OCI-LY1 (cell line): ENCODE measurements at regions not wholly inside any gene's neighbourhood (a gene's known extent, or its start where the extent isn't known, plus 50 kb on each side); places are given as distances from the start of the nearest gene placed in this dataset.

Source experiments
- H2AFZ ChIP-seq: fragments of 200-600 bp; sonication (generic), shearing (Covaris generic); 2 replicates; pipeline ENCODE4 v1.6.0; 2014; ENCODE audit warnings: antibody characterized with exemption, mild to moderate bottlenecking, low read length
- H3F3A ChIP-seq: fragments of 200-600 bp; sonication (generic), shearing (Covaris generic); 2 replicates; pipeline ENCODE4 v1.6.0; 2014; ENCODE audit warnings: mild to moderate bottlenecking, antibody characterized with exemption, low read length, moderate library complexity; ENCODE audit not compliant: insufficient read depth
- H3K27ac ChIP-seq: fragments of 200-600 bp; sonication (generic); 2 replicates; pipeline ENCODE4 v1.5.1; 2014; ENCODE audit warnings: low read length, mixed run types, mild to moderate bottlenecking, low read depth; ENCODE audit not compliant: poor library complexity, severe bottlenecking
- H3K27me3 ChIP-seq: fragments of 200-600 bp; sonication (generic); 2 replicates; pipeline ENCODE4 v1.6.0; 2014; ENCODE audit warnings: antibody characterized with exemption, mild to moderate bottlenecking, low read length, moderate library complexity; ENCODE audit not compliant: insufficient read depth
- H3K36me3 ChIP-seq: fragments of 200-600 bp; sonication (generic); 2 replicates; pipeline ENCODE4 v1.6.1; 2014; ENCODE audit warnings: mild to moderate bottlenecking, antibody characterized with exemption, low read length, moderate library complexity, mixed read lengths; ENCODE audit not compliant: insufficient read depth
- H3K4me1 ChIP-seq: fragments of 200-600 bp; sonication (generic); 2 replicates; pipeline ENCODE4 v1.5.1; 2014; ENCODE audit warnings: mild to moderate bottlenecking, low read length, moderate library complexity; ENCODE audit not compliant: insufficient read depth, severe bottlenecking
- H3K4me2 ChIP-seq: fragments of 200-600 bp; sonication (generic), shearing (Covaris generic); 2 replicates; pipeline ENCODE4 v1.6.1; 2014; ENCODE audit warnings: low read length
- H3K4me3 ChIP-seq: fragments of 200-600 bp; sonication (generic); 2 replicates; pipeline ENCODE4 v1.5.1; 2014; ENCODE audit warnings: low read length, low read depth, mild to moderate bottlenecking, mixed read lengths; ENCODE audit not compliant: poor library complexity, severe bottlenecking
- H3K79me2 ChIP-seq: fragments of 200-600 bp; shearing (Covaris generic); 2 replicates; pipeline ENCODE4 v1.6.1; 2016; ENCODE audit warnings: mixed run types, low read length, mixed read lengths; ENCODE audit not compliant: insufficient read depth
- H3K9ac ChIP-seq: fragments of 200-600 bp; sonication (generic), shearing (Covaris generic); 2 replicates; pipeline ENCODE4 v1.6.1; 2014; ENCODE audit warnings: mild to moderate bottlenecking, low read length, mixed read lengths
- H3K9me2 ChIP-seq: fragments of 200-600 bp; sonication (generic), shearing (Covaris generic); 2 replicates; pipeline ENCODE4 v1.6.1; 2014; ENCODE audit warnings: low read depth, mild to moderate bottlenecking, low read length, mixed read lengths
- H3K9me3 ChIP-seq: fragments of 200-600 bp; shearing (Covaris generic); 2 replicates; pipeline ENCODE4 v1.6.1; 2014; ENCODE audit warnings: low read length, mixed read lengths
- H4K20me1 ChIP-seq: fragments of 200-600 bp; sonication (generic), shearing (Covaris generic); 2 replicates; pipeline ENCODE4 v1.6.0; 2016; ENCODE audit warnings: mild to moderate bottlenecking, low read length; ENCODE audit not compliant: insufficient read depth
- EZH2 ChIP-seq: fragments of 200-600 bp; sonication (generic), shearing (Covaris generic); IDR thresholded peaks from 2 replicates; pipeline ENCODE4 v1.8.0; 2017; ENCODE audit warnings: borderline replicate concordance, mixed run types, mild to moderate bottlenecking, antibody characterized with exemption, low read length, moderate library complexity, mixed read lengths
- TF ChIP-seq, protein P1 (sequence below): fragments of 200-600 bp; sonication (generic), shearing (Covaris generic); IDR thresholded peaks from 2 replicates; pipeline ENCODE4 v1.5.1; 2017; ENCODE audit warnings: mild to moderate bottlenecking, antibody characterized with exemption, low read length, moderate library complexity, mixed read lengths

DNA sequence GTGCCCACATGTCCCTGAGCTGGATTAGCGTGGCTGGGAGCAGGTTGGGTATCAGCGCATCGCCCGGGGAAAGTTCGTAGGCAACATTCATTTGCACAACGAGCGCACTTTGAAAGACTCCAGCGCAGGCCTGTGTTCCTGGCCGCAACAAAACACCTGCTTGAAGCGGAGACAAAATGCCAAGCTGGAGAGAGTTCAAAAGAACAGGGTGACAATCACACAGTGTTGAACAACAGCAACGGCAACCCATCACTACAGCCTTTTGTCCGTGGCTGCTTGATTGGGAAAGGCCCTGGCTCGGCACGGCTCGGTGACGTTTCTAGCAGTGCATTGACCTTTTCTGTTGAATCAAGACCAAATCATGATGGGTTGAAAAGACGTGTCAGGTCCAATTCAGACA, 336.3 kb downstream of the IRX1 start:
- H2AFZ ChIP-seq, result no peak overlapping the region

DNA sequence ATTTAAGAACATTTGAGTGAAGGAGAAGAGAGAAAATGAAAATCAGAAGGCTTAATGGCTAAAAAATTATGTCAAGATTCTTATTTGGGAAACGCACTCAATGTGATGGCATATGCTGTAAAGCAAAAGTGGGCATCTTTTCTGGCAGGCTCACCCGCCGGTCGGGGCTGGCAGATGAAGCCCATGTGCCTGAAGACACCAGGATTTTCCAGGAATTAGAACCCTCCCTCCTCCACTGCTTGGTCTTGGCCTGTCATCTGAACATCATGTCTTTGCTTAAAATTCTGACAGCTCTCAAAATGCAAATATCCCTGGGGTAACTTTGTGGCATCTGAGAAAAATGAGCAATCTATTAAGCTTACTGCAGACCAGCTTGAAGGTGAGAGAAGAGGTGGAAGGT, 337.9 kb downstream of the IRX1 start:
- H3K4me2 ChIP-seq, result no peak overlapping the region
- H3K9ac ChIP-seq, result no peak overlapping the region
- H4K20me1 ChIP-seq, result no peaks in the 10 kb centered on the region
- H3K9me3 ChIP-seq, result no peaks in the 10 kb centered on the region
- no peaks in the 10 kb centered on the region for H3K36me3 ChIP-seq
- H2AFZ ChIP-seq, result no peak overlapping the region
- TF ChIP-seq EZH2, result no peak
- TF ChIP-seq, protein P1, sequence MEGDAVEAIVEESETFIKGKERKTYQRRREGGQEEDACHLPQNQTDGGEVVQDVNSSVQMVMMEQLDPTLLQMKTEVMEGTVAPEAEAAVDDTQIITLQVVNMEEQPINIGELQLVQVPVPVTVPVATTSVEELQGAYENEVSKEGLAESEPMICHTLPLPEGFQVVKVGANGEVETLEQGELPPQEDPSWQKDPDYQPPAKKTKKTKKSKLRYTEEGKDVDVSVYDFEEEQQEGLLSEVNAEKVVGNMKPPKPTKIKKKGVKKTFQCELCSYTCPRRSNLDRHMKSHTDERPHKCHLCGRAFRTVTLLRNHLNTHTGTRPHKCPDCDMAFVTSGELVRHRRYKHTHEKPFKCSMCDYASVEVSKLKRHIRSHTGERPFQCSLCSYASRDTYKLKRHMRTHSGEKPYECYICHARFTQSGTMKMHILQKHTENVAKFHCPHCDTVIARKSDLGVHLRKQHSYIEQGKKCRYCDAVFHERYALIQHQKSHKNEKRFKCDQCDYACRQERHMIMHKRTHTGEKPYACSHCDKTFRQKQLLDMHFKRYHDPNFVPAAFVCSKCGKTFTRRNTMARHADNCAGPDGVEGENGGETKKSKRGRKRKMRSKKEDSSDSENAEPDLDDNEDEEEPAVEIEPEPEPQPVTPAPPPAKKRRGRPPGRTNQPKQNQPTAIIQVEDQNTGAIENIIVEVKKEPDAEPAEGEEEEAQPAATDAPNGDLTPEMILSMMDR, result no peak
- no peak overlapping the region for H3K4me3 ChIP-seq
- no peaks in the 10 kb centered on the region for H3K79me2 ChIP-seq
- no peak overlapping the region for H3K27ac ChIP-seq
- H3K4me1 ChIP-seq, result no peaks in the 10 kb centered on the region
- H3F3A ChIP-seq, result no peaks in the 10 kb centered on the region
- no peaks in the 10 kb centered on the region for H3K9me2 ChIP-seq
- no peaks in the 10 kb centered on the region for H3K27me3 ChIP-seq

More for the DNA sequence above, 336.3 kb downstream of the IRX1 start:
- Histone ChIP-seq H4K20me1 (no peaks in the 10 kb centered on the region), H3K27me3 (no peaks in the 10 kb centered on the region), H3K9me2 (no peaks in the 10 kb centered on the region), H3K27ac (no peak overlapping the region), H3K4me1 (no peaks in the 10 kb centered on the region), H3K4me3 (no peak overlapping the region), H3F3A (no peaks in the 10 kb centered on the region), H3K9ac (no peak overlapping the region), H3K9me3 (no peaks in the 10 kb centered on the region), H3K36me3 (no peaks in the 10 kb centered on the region), H3K79me2 (no peaks in the 10 kb centered on the region), H3K4me2 (no peak overlapping the region)
- TF ChIP-seq EZH2, result no peak
- TF ChIP-seq, protein P1, result no peak

DNA sequence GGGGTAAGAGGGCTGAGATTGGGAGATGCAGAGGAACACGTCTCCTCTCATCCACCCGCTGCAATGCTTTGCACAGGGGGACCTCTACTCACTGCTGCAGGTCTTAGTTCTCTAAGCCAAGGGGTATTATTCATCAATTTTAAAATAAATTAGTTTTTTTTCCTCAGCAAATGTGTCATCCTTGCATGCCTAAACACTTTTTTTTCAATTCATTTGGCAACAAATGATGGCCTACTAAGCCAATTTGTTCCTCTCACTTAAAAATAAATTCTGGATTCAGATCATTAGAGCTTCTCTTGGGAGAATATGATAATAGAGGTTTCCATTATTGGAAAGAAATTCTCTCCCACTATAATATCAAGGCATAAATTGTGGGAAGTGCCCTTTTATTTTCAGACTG, 338.3 kb downstream of the IRX1 start:
- H3K4me1 ChIP-seq, result no peaks in the 10 kb centered on the region
- H3K9me2 ChIP-seq, result no peaks in the 10 kb centered on the region
- H3K27me3 ChIP-seq, result no peaks in the 10 kb centered on the region
- no peak overlapping the region for H3K27ac ChIP-seq
- no peaks in the 10 kb centered on the region for H3K36me3 ChIP-seq
- no peaks in the 10 kb centered on the region for H4K20me1 ChIP-seq
- H3K9ac ChIP-seq, result no peak overlapping the region
- TF ChIP-seq, protein P1, result no peak
- TF ChIP-seq EZH2, result no peak
- H3K4me2 ChIP-seq, result no peak overlapping the region
- no peaks in the 10 kb centered on the region for H3K79me2 ChIP-seq
- no peaks in the 10 kb centered on the region for H3K9me3 ChIP-seq
- H3F3A ChIP-seq, result no peaks in the 10 kb centered on the region
- H3K4me3 ChIP-seq, result no peak overlapping the region
- H2AFZ ChIP-seq, result no peak overlapping the region
